ENCODE measurements at regions not wholly inside any gene's neighbourhood (a gene's known extent, or its start where the extent isn't known, plus 50 kb on each side); places are given as distances from the start of the nearest gene placed in this dataset.
A peak's percentile ranks its signal among the peaks of the same experiment; 100 is the strongest.

- H3K27me3 Mint-ChIP-seq = no peaks in the 10 kb centered on the region
- no peak for DNase-seq (ENCODE audit: low spot score, unreplicated experiment)
- H3K4me1 Mint-ChIP-seq (ENCODE audit: low read depth) = peaks cover 61% of the 10 kb centered on the region
- H3K9me3 Mint-ChIP-seq (ENCODE audit: low read depth) = no peaks in the 10 kb centered on the region
- peak overlapping the region; percentile 99 for H3K27ac Mint-ChIP-seq
- TF ChIP-seq CTCF (IDR thresholded peaks at IDR 0.05; ENCODE audit: unreplicated experiment) = no peak
- peak overlapping the region; percentile 72 for H3K4me3 Mint-ChIP-seq (ENCODE audit: low read depth)
- no peaks in the 10 kb centered on the region for H3K36me3 Mint-ChIP-seq (ENCODE audit: insufficient read depth)
Observed at GRCh38 chr20:53738945-53739798, 145.5 kb upstream of the ZNF217 start.

DNA sequence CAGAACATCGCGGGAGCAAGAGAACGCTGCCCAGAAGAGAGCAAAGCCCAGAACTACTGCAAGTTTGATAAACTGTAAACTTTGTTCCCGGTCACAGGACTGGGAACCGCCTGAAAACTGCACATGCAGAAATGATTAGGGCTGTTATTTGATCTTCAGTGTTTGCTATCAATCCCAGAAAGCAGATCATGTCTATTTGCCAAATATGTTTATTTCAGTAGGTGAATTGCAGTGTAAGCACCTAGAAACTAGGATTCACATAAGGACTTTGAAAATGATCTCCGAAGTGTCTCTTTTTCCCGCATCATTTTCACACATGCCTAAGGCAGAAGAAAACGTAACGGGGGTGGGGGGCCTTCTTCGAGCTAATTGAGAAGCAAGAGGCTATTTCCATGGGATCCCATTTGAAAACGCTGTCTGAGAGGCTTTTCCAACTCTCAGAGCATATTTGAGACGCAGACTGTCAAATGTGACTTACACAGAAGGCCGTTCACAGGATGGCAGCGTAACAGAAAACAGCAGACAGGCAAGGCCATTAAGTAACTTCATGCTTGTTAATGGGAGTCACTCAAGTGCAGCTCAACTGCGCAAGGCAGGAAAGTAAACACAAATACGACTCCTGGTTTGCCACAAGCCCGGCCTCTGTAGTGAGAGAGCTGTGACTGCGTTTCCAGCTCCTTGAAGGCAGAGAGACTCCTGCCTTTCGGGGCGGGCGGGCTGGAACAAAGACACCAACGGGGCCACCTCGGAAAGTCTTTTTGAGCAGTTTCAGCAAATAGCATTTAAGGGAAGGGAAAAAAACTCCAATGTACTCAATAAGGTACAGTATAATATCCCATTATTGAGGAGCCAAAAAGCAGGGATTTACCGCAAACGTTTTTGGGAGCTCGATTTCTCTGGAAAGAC lies 144.7 kb upstream of the ZNF217 start:
- no peaks in the 10 kb centered on the region for H3K9me3 Mint-ChIP-seq (ENCODE audit: low read depth)
- peaks cover 61% of the 10 kb centered on the region for H3K4me1 Mint-ChIP-seq (ENCODE audit: low read depth)
- no peaks in the 10 kb centered on the region for H3K27me3 Mint-ChIP-seq
- TF ChIP-seq CTCF (IDR thresholded peaks at IDR 0.05; ENCODE audit: unreplicated experiment) = no peak
- peak overlapping the region; percentile 72 for H3K4me3 Mint-ChIP-seq (ENCODE audit: low read depth)
- H3K27ac Mint-ChIP-seq = peak overlapping the region; percentile 99
- peak; percentile 31 for DNase-seq (ENCODE audit: low spot score, unreplicated experiment)
- no peaks in the 10 kb centered on the region for H3K36me3 Mint-ChIP-seq (ENCODE audit: insufficient read depth)

GRCh38 chr20:53737396-53738038 lies 143.9 kb upstream of the ZNF217 start:
- peaks cover 61% of the 10 kb centered on the region for H3K4me1 Mint-ChIP-seq (ENCODE audit: low read depth)

DNA sequence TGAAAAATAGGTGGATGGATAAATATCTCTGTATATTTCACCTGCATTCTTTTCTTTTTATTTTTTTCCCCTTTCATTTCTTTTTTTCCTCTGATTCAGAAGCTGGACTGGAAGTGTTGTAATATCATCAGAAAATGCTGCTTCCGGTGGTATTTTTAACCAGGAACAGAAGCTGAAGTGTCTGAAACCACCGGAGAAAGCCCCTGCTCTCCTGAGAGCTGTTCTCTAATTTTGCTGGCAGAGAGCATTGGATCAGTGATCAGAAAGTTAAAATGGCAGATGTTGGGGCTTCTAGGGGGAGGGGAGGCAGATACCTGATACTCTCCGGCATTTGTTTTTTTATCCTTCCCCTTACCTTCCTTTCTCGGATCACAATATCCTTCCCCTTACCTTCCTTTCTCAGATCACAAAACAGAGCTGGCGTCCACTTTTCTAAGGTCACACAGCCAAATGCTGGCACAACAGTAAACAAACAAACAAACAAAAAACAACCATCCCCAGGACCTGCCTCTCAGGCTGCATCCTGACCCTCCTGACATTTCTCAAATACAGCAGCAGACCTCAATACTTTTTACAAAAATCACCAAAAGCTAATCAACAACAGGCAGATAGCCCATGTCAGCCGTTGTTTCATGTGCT lies 143.2 kb upstream of the ZNF217 start:
- peak overlapping the region; percentile 72 for H3K4me3 Mint-ChIP-seq (ENCODE audit: low read depth)
- H3K27ac Mint-ChIP-seq = peak overlapping the region; percentile 99

More at GRCh38 chr20:53737396-53738038, 143.9 kb upstream of the ZNF217 start:
- TF ChIP-seq CTCF (IDR thresholded peaks at IDR 0.05; ENCODE audit: unreplicated experiment) = no peak
- Mint-ChIP-seq H3K4me3 (ENCODE audit: low read depth) (peak overlapping the region; percentile 72), H3K36me3 (ENCODE audit: insufficient read depth) (no peaks in the 10 kb centered on the region), H3K9me3 (ENCODE audit: low read depth) (no peaks in the 10 kb centered on the region), H3K27ac (peak overlapping the region; percentile 99), H3K27me3 (no peaks in the 10 kb centered on the region)
- no peak for DNase-seq (ENCODE audit: low spot score, unreplicated experiment)

More for the DNA sequence above, 143.2 kb upstream of the ZNF217 start:
- H3K9me3 Mint-ChIP-seq (ENCODE audit: low read depth) = no peaks in the 10 kb centered on the region
- TF ChIP-seq CTCF (IDR thresholded peaks at IDR 0.05; ENCODE audit: unreplicated experiment) = no peak
- peaks cover 61% of the 10 kb centered on the region for H3K4me1 Mint-ChIP-seq (ENCODE audit: low read depth)
- H3K27me3 Mint-ChIP-seq = no peaks in the 10 kb centered on the region
- no peak for DNase-seq (ENCODE audit: low spot score, unreplicated experiment)
- no peaks in the 10 kb centered on the region for H3K36me3 Mint-ChIP-seq (ENCODE audit: insufficient read depth)

All from progenitor cell of endocrine pancreas (in vitro differentiated cells).